ENCODE measurements at regions not wholly inside any gene's neighbourhood (a gene's known extent, or its start where the extent isn't known, plus 50 kb on each side); places are given as distances from the start of the nearest gene placed in this dataset.
"Not testable (repeated sequence)": the region's sequence is repeated elsewhere in the genome, so short reads cannot be mapped to it uniquely, and the experiment has no call there.

DNA sequence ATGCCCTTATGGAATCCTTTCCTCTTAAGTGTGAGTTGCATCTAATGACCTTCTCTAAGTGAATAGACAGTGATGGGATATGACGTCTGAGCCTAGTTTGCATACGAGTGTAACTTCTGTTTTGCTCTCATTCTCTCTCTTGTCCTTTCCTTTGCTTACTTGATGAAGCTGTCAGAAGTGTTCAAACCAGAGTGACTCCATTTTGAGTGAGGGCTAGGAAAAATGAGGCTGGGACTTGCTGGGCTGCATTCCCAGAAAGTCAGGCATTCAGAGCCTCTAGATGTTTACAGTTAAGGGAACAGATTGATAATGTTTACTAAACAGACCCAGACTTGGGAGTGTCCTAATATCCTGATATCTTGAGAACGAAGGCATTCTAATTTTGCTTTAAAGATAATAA lies 311.2 kb upstream of the SOX4 start:
- DNase-seq = not testable (repeated sequence)

DNA sequence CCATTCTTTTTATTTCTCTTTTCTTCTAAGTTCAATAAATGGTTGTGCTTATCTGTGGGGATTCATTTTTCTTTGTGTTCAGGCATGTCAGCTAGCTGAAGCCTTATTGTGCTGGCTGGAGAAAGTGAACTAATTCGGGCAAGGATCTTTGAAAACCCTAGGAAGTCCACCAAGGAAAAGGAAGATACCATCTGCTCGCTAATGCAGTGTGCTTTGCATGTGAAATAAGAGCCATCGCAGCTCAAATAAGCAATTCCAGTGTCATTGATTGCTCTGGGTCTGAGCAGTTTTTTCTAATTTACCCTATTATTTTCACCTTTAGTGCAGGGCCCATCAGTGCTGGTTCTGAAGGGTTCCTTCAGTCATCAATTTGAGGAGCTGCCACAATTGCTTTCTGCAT lies 309.4 kb upstream of the SOX4 start:
- no peak for DNase-seq

DNA sequence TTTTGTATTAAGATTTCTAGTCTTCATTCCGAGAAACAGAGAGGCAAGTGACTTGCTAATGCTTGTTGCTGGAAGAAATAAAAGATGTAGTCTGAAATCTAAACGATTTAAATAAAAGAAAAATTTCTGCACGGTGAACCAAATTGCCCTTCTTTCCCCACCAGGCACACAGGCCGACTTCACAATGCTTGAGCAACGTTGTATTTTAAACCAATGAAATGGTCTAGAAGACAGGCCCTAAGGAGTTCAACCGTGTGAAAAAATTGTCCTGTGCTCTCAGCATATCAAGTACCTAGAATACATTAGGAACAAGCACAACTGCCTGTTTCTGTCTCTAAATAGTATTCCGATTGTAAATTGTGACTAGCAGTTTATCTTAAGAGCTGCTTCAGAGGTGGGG lies 308.8 kb upstream of the SOX4 start:
- no peak for DNase-seq

DNA sequence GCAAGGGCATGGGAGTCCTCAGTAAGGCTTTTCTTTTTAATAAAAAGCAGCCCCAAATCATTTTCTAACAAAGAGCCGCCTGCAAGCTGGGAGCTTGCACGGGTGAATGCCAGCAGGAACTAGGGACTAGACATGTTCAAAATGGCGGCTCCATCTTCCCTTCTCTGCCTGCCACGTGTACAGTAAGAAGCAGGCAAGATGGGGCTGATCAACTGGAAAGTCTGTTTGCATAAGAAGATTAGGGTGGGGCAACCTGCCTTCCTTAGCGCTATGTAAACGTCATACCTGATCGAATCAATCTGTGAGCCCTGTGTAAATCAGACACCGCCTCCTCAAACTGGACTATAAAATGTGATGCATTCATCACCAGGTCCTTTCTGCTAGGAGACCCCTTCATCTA lies 299.4 kb upstream of the SOX4 start:
- no peak for DNase-seq

DNA sequence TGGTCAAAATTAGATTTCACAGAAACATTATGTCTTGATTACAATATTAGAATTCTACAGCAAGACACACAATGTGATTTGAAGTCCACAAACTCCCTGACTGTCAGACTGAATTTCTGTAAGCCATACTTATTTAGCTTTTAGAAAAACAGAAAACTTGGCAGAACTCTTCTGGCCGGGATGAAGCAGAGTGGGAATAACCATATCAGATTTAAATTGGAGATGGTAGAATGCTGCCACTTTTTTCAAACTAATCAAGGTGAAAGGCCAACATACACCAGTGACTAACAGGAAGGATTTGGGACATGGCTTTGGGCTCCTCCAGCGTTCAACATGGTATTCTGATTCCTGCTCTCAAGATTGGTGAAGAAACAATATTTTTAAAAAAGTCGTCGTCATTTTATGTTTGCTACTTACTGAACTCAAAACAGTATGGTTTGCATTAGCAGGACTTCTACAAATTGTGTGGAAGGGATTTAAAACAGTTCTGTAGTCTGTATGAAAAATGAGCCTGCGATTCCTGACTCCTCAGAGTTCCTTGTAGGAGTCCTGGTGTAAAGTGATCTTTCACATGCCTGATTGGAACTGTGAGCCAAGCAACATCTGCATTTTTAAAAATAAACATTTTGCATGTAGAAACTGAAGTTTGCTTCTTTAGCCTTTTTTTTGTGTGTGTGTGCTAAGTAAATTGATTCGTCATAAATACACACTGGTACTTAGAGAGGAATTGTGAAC lies 297.9 kb upstream of the SOX4 start:
- DNase-seq = no peak

DNA sequence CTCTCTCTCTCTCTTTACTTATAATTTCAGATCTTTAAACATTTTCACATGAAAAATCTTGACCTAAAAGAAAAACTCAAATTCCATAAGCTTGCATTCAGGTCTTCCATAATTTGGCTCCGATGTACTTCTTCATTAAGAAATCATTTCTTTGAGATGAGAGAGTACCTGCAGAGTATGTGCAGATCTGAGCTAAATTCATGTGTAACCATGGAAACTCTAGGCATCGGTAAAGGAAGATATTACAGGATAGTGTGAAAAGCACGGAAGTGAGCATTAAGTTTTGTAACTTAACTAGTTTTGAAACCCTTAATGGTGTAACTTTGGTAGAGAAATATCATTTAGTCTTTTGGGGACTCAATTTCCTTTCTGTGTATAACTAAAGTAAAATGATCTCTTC lies 295.9 kb upstream of the SOX4 start:
- no peak for DNase-seq

DNA sequence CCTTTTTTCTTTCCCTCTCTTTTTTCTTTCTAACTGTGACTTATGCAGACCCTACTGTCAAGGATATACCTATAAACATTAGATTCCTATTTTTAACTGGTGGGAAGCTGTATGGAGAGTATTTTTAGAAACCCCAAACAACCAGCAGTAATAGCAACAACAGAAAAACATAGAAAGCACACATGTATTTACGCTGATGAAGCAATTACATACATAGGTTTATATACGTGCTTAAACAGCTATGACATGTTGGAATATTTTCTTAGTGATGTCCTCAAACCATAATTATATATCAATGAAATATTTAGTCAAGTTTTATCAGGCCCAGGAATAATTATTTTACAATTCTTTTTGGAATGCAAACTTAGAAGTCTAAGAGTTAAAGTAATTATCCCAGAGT lies 294.3 kb upstream of the SOX4 start:
- DNase-seq = no peak

DNA sequence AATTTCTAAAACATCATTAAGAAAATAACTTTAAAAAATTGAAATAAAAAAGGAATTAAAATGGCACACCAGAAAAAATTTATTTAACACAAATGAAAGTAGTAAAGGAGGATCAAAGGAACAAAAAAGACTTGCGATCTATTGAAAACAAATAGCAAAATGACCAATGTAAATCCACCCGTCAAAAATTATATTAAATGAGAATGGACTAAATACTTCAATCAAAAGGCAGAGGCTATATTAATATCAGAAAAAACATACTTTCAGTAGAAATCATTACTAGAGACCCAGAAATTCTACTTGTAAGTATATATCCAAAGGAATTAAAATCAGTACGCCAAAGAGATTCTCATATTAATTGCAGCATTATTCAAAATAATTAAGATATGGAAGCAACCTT lies 293.1 kb upstream of the SOX4 start:
- no peak for DNase-seq

DNA sequence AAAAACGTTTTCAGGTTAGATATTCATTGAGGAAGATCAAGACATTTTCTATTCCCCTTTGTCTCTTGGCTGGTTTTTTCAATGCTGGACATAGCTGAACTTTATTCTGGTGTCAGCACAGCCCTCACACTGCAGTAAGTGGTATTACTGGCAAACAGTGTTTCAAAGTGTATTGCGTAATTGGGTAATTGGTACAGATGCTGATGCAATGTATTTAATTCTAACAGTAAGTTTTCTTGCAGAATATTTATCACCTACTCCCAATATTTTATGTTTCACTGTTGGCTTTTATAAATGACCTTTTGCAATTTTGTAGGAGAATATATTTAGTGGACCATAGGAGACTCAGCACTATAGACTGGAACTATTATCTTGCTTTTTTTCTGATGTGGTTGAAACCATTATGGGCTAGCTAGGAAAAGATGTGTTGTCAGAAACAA lies 287.6 kb upstream of the SOX4 start:
- DNase-seq = no peak

DNA sequence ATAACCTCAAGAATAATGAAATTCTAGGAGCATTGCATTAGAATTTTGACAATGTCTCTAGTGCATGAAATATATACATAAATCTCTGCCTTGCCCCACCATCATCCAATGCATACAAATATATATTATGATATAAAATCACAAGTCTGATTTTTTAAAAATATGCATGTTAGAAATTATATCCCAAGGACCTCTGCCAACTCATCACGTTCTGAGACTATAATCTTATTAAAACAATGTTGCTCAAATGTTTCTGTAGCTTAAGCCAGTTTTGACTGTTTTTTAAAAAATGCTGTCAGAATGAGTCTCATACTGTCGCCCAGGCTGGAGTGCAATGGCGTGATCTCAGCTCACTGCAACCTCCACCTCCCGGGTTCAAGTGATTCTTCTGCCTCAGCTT lies 287.0 kb upstream of the SOX4 start:
- DNase-seq = no peak

DNA sequence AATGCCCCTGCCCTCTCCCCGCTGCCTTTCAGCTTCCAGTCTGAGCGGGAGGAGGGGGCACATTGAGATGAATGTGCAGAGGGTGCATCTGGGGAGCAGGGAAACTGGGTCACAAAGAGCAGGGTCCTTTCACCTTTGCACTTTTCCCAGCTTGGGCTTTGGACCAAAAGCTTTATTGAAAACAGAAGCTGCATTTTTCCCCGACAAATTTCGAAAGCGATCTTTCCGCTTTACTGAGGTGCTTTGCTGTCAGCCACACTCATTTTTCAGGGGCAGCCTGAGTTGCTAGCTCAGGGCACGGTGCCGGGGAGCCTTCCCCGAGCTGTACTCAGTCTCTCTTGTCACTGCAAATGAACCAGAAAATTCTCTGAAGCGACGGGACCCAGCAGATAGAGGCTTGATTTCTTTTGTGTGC lies 283.7 kb upstream of the SOX4 start:
- DNase-seq = no peak

DNA sequence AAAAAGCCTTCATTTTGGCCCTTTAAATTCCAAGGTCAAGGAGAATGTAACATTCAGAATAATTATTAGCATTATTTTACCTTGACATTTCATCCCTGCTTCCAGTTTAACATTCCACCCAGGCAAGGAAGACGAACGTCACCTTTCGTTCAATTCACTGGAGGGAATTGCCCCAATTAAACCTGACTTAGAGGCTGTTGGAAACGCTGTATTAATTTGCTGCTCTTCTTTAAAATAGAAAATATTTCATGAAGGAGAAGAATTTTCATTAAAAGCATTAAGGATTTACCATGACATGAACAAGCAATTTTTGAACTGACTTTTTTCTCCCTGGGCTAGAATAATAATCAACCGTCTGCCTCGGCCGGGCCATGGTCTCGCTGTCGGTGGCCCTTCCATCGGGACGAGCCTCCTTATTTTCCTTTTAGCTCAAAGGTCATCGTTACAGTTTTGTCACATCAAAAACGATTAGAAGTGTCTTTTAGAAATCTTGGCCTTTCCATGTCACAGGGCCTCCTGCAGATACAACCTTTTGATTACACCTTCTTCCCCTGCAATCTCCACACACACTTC lies 282.9 kb upstream of the SOX4 start:
- DNase-seq = no peak

DNA sequence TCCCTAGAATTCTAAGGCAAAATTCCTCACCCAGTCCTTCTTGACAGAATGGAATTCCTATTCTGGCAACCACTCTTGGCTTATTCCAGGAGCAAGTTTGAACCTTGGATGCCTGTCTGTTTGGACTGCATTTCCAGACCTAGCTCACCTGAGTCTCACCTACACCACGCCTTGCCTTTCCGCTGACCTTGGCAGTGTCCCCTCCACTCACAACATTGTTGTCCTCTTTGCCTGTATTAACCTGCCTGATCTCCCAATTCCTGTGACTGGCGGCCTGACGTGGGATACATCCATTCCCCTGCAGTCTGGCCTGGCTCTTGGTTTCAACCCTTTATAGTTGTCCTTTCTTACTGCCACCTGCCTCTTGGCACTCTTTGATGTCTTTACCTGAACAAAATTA lies 281.4 kb upstream of the SOX4 start:
- DNase-seq = no peak

DNA sequence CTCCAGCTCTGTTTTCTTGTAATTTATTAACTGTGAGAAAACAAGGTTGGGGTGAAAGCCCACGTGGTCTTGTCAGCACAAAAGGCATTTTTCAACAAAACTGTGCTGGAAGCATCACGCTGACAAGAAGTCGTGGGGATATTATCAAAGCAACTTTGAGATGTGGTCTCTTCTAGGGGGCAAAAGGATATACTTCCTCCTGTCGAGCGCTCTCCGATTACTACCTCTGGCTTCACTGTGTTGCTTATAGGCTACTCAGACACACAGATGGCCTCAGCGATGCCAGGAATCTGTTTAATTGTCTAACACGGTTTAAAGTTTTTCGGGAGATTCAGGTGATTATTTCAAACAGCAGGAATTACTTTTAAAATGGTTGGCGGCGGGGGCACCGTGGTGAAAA lies 275.9 kb upstream of the SOX4 start:
- DNase-seq = no peak

DNA sequence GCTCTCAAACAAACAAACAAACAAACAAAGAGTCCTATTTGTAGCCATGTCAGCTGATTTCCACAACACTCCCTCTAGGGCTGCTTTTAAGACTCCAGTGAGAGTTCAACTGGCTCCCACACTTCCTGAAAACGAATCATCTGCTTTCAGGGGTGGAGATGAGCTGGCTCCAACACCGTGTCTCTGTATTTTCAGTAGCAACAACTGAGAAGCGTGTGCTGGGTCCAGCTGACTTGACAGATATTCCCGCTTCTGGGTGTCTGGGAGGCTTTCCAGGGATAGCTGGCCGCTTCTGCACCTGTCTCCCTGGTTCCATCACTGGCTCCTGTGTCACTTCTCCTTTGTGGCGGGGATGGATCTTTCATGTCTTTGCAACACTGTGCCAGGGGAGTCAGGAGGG lies 272.5 kb upstream of the SOX4 start:
- DNase-seq = no peak

DNA sequence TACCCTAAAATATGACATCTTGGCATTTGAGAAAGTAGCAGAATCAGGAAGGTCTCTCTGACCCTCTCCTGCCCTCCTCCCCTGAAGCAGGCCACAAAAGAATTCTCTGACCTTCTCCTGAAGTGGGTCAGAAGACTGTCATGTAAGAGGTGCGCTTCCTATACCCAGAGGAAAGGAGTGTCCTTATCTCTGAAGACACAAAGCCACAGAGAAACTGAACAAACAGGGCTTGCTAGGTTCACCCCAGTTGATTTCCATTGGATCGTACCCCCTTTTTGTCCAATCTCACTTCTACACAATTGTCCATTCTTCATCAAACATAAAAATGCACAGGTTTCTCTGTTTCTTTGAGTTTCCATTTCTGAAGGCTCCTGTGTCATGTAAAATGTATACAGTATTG lies 272.0 kb upstream of the SOX4 start:
- DNase-seq = no peak

DNA sequence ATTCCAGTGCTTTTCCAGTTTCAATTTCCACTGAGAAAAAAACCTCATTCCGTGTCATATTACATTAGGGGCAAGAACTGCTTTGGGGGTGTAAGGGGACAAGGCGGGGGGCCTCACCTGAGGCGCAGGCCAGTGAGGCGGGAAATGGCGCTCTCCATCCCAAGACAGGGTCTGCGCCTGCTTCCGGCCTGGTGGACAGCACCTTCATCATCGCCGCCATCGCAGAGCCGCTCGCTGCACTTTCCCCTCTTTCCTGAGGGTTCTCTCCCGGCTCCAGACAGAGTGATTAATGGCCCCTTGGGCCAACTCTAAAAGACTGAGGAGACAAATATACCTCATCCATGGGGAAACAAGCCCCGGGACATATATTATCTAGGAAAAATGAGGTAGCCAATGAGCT lies 270.0 kb upstream of the SOX4 start:
- no peak for DNase-seq

DNA sequence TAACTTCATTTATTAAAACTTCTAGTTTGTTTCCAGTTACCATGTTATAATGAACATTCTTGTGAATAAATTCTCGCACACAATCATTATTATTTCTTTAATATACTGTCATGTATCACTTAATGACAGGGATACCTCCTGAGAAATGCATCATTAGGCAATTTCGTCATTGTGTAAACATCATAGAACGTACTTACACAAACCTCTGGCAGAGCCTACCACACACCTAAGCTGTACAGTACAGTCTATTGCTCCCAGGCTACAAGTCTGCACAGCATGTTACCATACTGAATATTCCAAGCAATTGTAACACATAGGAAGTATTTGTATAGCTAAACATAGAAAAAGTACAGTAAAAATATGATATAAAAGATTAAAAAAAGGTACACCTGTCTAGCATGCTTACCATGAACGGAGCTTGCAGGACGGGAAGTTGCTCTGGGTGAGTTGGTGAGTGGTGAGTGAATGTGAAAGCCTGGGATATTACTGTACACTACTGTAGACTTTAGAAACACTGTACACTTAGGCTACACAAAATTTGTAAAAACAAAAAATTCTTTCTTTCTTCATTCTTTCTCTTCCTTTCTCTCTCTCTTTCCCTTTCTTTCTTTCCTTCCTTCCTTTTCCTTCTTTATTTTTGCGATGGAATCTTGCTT lies 268.2 kb upstream of the SOX4 start:
- no peak for DNase-seq

DNA sequence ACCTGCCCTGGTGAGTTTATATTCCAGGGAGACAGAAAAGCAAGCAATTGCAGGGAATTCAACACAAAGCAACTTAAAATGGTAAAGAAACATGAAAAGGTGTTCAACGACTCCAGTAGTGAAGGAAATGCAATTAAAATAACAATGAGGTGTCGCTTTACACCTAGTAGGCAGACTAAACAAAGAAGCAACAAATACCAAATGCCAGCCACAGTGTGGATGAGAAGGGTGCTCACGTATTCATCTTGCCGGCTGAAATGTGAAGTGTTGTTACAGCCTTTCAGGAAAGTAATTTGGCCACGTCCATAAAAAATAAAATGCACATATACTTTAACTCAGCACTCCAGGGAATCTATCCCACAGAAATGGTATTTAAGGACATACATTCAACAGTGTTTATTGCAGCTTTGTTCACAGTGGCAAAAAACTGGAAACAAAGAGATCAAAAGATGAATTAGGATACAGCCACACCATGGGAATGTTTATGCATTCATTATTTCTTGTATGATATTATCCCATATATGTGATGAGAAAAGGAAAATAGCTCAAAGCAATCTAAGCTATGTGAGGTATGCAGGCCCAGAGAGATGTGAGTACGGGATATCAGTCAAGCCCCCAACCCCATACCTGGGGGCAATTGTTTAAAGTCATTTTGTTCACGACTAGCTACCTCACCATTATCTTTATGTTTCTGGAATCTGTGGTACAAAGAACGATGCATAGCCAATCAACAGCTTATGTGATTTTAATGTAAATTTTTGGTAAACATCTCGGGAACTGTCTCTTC lies 266.0 kb upstream of the SOX4 start:
- DNase-seq = no peak

DNA sequence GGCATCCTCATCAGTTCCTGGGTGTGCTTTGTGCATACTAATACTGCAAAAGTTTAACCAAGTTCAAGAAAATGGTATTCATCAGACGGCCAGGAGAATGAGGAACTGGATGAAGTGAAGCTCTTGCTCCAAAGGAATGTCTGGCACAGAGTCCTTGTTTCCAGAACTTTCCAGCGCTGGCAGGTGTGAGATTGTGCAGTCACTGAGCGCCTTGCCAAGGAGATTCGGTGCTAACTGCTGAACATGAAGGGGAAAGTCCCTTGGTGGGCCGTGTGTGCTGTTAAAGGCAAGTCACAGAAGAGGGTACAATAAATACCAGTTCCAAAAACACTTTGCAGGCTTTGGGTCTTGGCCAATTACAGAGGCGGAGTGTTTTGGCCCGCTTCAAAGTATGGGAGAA lies 262.3 kb upstream of the SOX4 start:
- no peak for DNase-seq

DNA sequence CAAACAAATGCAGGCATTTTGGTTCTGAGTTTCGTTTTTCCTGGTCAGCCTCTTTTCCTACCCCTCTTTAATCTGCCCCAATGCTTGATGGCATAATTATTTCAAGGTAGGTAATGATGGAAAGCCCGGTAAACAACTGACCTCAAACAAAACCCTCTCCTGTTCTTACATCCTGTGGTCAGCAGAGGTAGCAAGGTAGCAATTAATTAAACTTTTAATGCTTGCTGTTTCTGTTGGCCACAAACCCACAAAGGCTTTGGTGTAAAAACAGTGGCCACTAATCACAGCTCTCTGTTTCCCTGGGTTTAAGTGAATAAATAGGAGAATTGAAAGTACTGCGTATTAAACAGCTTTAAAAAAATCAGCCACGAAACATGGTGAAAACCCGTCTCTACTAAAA lies 261.5 kb upstream of the SOX4 start:
- no peak for DNase-seq

DNA sequence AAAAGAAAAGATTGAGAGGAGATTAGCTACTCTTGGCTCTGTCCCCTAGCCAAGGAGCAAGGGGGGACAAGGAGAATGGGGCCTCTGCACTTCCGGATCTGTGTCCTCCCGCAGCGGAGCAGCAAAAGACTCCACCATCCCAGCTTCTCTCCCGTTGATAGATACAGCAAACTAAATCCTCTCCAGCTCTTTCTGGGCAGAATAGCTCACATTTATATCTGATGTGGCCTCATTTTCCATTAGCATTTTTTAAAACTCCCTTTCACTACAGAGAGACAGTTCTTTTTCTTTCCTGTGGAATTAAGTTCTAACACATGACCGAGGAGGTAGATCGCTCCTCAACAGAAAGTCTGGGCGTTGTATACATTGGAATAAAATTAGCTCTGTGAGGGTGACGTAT lies 260.9 kb upstream of the SOX4 start:
- no peak for DNase-seq

DNA sequence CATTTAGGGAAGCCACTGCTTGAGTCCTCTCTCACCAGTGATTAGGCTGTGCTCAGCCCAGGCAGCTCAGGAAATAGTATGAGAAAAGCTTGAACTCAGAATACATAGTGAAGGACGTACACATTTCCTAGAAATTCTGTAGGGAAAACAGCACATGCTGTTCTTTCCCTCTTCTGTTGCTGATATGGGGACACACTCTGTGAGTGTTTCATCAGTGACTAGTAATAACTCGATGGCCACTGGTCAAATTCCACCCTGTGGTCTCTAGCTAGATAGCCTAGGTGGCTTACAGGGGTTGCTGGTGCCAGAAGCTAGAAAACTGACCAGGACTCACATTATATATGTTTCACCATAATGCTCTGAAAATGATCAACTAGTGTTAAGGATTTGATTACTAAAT lies 259.8 kb upstream of the SOX4 start:
- DNase-seq = no peak

DNA sequence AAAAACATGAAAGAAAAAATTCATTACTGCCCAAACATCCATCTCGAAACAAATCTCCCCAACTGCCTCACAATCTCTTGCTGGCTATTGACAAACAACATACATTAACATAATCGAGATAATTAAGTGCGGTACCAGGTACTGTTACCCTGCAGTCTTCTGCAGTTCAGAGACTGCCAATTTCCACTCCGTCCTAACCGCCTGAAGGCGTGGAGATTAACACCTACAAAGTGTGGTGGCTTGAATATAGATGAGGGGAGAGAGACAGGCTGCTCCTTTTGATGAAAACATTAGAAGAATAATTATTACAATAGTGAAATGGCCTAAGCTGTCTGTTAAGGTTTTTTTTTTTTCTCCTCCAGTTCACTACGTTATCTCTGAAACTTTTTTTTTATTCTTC lies 258.9 kb upstream of the SOX4 start:
- no peak for DNase-seq
